Retinal pigment epithelial cell (primary cell): ENCODE measurements at regions not wholly inside any gene's neighbourhood (a gene's known extent, or its start where the extent isn't known, plus 50 kb on each side); places are given as distances from the start of the nearest gene placed in this dataset.

Experiments
- DNase-seq: peaks from one replicate; pipeline ENCODE4 v3.0.0-alpha.2; 2010; ENCODE audit warnings: low read depth
- H3K4me3 ChIP-seq: 2 replicates; pipeline ENCODE4 v1.5.1; 2011; ENCODE audit warnings: mild to moderate bottlenecking, low read length, control low read depth, moderate library complexity
- TF ChIP-seq, protein P1 (sequence below): conservative IDR thresholded peaks from 2 replicates; pipeline ENCODE4 v1.5.1; 2011; ENCODE audit warnings: low read depth, low read length, control low read depth, inconsistent platforms

DNA sequence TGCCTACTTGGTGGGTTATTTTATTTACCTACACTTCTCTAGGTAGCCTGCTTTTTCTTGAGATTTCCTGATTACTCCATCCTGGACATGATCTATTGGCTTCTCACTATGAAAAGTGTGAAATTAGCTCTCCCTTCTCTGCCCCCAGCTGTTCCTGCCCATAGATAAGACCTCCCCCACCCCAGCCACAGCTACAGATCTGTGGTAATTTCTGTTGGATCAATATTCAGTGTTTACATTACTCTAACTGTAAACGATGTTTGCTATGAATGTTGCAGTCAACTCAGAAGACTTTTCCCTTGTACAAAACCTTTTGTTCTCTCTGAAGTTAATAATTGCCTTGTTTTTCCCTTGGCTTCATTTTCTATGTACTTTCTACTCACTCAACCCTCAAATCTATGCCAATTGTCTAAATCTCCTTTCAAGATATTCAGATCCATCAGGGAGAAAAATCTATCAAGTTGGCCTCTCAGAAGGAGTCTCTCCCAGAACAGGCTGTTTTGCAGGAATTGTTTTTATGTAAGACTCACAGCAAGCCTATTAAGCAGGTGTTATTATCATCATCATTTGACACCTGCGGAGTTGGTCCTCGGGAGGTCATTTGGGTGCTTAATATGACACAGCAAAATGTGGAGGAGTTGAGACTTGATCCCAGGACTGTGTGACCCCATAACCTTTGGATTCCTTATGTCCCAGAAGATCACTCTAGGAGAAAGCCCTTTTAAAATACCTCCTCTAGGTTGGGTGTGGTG, 227.4 kb downstream of the SUDS3 start:
- H3K4me3 ChIP-seq = no peak overlapping the region
- no peak for DNase-seq
- TF ChIP-seq, protein P1, sequence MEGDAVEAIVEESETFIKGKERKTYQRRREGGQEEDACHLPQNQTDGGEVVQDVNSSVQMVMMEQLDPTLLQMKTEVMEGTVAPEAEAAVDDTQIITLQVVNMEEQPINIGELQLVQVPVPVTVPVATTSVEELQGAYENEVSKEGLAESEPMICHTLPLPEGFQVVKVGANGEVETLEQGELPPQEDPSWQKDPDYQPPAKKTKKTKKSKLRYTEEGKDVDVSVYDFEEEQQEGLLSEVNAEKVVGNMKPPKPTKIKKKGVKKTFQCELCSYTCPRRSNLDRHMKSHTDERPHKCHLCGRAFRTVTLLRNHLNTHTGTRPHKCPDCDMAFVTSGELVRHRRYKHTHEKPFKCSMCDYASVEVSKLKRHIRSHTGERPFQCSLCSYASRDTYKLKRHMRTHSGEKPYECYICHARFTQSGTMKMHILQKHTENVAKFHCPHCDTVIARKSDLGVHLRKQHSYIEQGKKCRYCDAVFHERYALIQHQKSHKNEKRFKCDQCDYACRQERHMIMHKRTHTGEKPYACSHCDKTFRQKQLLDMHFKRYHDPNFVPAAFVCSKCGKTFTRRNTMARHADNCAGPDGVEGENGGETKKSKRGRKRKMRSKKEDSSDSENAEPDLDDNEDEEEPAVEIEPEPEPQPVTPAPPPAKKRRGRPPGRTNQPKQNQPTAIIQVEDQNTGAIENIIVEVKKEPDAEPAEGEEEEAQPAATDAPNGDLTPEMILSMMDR = no peak

DNA sequence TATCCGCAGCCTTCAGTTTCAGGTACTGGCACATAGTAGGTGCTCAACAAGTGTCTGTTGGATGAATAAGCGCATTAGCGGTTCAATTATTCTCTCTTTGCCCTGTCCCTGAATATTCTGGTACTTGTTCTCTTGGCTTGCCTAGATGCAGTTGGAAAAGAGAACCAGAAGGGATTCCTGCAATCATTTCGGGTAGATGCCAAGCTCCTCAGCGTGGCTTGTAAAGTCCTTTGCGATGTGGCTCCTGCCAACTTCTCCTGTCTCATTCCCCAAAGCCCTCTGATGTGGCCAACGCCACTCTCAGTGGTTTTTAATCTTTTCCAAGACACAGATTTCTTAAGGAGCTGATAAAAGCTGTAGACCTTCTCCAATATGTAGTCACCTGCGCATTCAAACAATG, 230.3 kb downstream of the SUDS3 start:
- no peak overlapping the region for H3K4me3 ChIP-seq
- no peak for DNase-seq
- TF ChIP-seq, protein P1 = no peak

DNA sequence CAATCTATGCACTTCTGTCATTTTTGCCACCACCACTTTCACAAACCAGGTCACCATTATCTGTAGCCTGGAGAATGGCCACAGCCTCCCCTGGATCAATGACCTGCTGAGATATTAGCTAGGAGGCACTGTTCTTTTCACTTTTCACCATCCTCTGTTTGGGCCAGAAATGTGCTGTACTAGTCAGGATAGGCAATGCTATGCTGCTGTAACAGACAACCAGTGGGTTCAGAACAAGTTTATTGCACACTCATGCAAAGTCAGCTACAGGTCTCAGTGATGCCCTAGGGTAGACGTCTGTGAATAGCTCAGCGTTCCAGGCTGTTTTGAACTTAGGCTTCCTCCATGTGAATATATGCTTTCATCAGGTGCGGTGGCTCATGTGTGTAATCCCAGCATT, 231.5 kb downstream of the SUDS3 start:
- H3K4me3 ChIP-seq = no peak overlapping the region
- TF ChIP-seq, protein P1 = no peak

DNA sequence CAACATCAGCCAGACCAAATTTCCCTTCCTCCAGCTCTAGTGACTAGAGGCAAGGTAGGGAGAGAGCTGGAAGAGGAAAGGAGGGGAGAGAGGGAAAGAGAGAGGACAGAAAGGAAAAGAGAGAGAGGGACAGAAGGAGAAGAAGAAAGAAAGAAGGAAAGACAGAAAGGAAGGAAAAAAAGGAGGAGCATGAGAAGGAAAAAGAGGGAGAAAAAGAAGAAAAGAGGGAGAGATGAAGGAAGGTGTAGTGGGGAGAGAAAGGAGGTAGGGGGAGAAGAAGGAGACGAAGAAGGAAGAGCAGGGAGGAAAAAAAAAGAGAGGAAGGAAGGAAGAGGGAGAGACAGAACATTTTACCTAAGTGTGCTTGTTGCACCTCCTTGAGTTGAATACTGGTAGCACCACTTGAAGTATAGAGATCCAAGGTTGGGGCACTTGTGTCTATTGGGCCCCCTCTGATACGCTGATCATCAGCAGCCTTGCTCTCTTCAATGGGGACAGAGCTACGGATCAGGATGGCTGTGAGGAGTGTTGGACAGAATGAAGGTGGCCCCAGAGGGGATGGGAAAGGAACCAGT, 232.5 kb downstream of the SUDS3 start:
- H3K4me3 ChIP-seq = no peak overlapping the region
- TF ChIP-seq, protein P1 = no peak
- no peak for DNase-seq

More for the DNA sequence above, 231.5 kb downstream of the SUDS3 start:
- no peak for DNase-seq

DNA sequence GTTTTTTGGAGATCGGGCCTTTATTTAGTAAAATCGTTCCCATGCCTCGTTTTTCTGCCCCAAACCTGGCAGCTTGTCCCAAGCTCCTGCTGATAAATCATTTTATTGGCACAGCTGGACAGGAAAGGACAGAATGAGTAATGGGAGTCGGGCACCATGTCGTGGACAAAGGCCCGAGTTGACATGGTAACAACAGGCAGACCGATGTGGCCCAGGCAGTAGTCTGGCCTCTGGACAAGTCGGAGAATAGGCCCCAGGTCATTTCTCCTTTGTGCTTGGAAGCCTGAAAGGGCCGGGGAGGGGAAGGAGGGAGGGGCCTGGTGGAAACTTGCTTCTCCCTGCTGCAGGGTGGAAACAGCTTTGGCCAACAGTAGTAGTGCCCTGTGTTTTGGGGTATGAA, 234.9 kb downstream of the SUDS3 start:
- H3K4me3 ChIP-seq = no peak overlapping the region
- DNase-seq = no peak
- TF ChIP-seq, protein P1 = no peak

GRCh38 chr12:118611770-118612169, 235.4 kb downstream of the SUDS3 start:
- TF ChIP-seq, protein P1 = no peak
- no peak for DNase-seq
- no peak overlapping the region for H3K4me3 ChIP-seq
